ENCODE measurements at regions not wholly inside any gene's neighbourhood (a gene's known extent, or its start where the extent isn't known, plus 50 kb on each side); places are given as distances from the start of the nearest gene placed in this dataset.

DNA sequence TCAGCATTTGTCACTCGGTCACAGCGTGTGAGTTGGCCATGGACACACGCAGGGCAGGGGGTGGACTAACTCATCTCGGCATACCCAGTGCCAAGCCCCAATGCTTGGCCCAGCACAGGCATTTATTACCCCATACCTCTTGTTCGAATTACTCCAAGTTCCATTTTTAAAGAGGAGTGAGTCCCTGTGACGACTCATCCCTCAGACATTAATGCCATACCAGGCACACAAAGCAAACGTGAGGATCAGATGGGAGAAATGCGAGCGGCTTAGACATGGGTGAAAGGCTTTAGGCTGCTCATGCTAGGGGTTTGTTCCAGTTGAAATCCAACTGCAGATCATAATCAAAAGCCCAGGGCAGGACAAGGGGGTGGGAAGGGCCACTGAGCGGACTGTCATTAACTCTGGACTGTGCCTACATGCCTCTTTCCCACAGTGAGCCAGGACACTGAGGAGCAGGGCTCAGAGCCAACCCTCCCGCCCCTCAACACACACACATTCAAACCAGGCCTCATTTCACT, 118.5 kb upstream of the NGF start:
- TF ChIP-seq CTCF (IDR thresholded peaks at IDR 0.05), result no peak
- TF ChIP-seq POLR2AphosphoS5 (IDR thresholded peaks at IDR 0.05), result no peak
- no peak for TF ChIP-seq EP300 (IDR thresholded peaks at IDR 0.05)
